ENCODE measurements at regions not wholly inside any gene's neighbourhood (a gene's known extent, or its start where the extent isn't known, plus 50 kb on each side); places are given as distances from the start of the nearest gene placed in this dataset.

- H3K4me2 ChIP-seq (ENCODE audit: low read depth, low read length): no peak overlapping the region
Measured at GRCh38 chr1:219798283-219799030, 129.9 kb downstream of the SLC30A10 start.

GRCh38 chr1:219797683-219798082 lies 130.7 kb downstream of the SLC30A10 start:
- H3K36me3 ChIP-seq (replicated peaks; ENCODE audit: insufficient read depth, low read length): no peaks in the 10 kb centered on the region
- H3K4me2 ChIP-seq (ENCODE audit: low read depth, low read length): no peak overlapping the region
- DNase-seq: no peak
- no peaks in the 10 kb centered on the region for H3K9me3 ChIP-seq (replicated peaks; ENCODE audit: insufficient read depth, low read length)
- H3F3A ChIP-seq (ENCODE audit: insufficient read depth, low read length): no peaks in the 10 kb centered on the region
- no peak for TF ChIP-seq EZH2phosphoT487 (IDR thresholded peaks at IDR 0.05; ENCODE audit: low read length)
- TF ChIP-seq EZH2 (optimal IDR thresholded peaks at IDR 0.05; ENCODE audit: low read depth, low read length): no peak
- no peak for TF ChIP-seq CTCF (IDR thresholded peaks at IDR 0.05; ENCODE audit: low read length)
- no peak overlapping the region for H3K4me3 ChIP-seq (ENCODE audit: low read length)
- no peaks in the 10 kb centered on the region for H3K79me2 ChIP-seq (ENCODE audit: low read length)
- H3K9ac ChIP-seq (ENCODE audit: low read length): no peak overlapping the region
- no peaks in the 10 kb centered on the region for H4K20me1 ChIP-seq (ENCODE audit: insufficient read depth, low read length)
- H3K9me2 ChIP-seq (replicated peaks; ENCODE audit: insufficient read depth, low read length): no peaks in the 10 kb centered on the region
- no peaks in the 10 kb centered on the region for H3K27me3 ChIP-seq (replicated peaks; ENCODE audit: insufficient read depth, low read length)
- H2AFZ ChIP-seq (ENCODE audit: low read length): no peak overlapping the region
- no peaks in the 10 kb centered on the region for H3K4me1 ChIP-seq (ENCODE audit: low read length)
- no peak overlapping the region for H3K27ac ChIP-seq (ENCODE audit: low read length)

More at GRCh38 chr1:219798283-219799030, 129.9 kb downstream of the SLC30A10 start:
- H3K4me1 ChIP-seq (ENCODE audit: low read length): no peaks in the 10 kb centered on the region
- no peaks in the 10 kb centered on the region for H3K79me2 ChIP-seq (ENCODE audit: low read length)
- no peaks in the 10 kb centered on the region for H3K9me3 ChIP-seq (replicated peaks; ENCODE audit: insufficient read depth, low read length)
- no peak overlapping the region for H2AFZ ChIP-seq (ENCODE audit: low read length)
- H3F3A ChIP-seq (ENCODE audit: insufficient read depth, low read length): no peaks in the 10 kb centered on the region
- H3K27me3 ChIP-seq (replicated peaks; ENCODE audit: insufficient read depth, low read length): no peaks in the 10 kb centered on the region
- no peak overlapping the region for H3K27ac ChIP-seq (ENCODE audit: low read length)
- no peaks in the 10 kb centered on the region for H3K9me2 ChIP-seq (replicated peaks; ENCODE audit: insufficient read depth, low read length)
- H3K9ac ChIP-seq (ENCODE audit: low read length): no peak overlapping the region
- H4K20me1 ChIP-seq (ENCODE audit: insufficient read depth, low read length): no peaks in the 10 kb centered on the region
- TF ChIP-seq CTCF (IDR thresholded peaks at IDR 0.05; ENCODE audit: low read length): no peak
- TF ChIP-seq EZH2 (optimal IDR thresholded peaks at IDR 0.05; ENCODE audit: low read depth, low read length): no peak
- TF ChIP-seq EZH2phosphoT487 (IDR thresholded peaks at IDR 0.05; ENCODE audit: low read length): no peak
- no peak overlapping the region for H3K4me3 ChIP-seq (ENCODE audit: low read length)
- DNase-seq: no peak
- no peaks in the 10 kb centered on the region for H3K36me3 ChIP-seq (replicated peaks; ENCODE audit: insufficient read depth, low read length)

GRCh38 chr1:219797009-219797408 lies 131.3 kb downstream of the SLC30A10 start:
- H3K27me3 ChIP-seq (replicated peaks; ENCODE audit: insufficient read depth, low read length): no peaks in the 10 kb centered on the region
- H3K4me1 ChIP-seq (ENCODE audit: low read length): no peaks in the 10 kb centered on the region
- TF ChIP-seq CTCF (IDR thresholded peaks at IDR 0.05; ENCODE audit: low read length) (no peak), EZH2 (optimal IDR thresholded peaks at IDR 0.05; ENCODE audit: low read depth, low read length) (no peak), EZH2phosphoT487 (IDR thresholded peaks at IDR 0.05; ENCODE audit: low read length) (no peak)
- no peak overlapping the region for H3K4me3 ChIP-seq (ENCODE audit: low read length)
- no peaks in the 10 kb centered on the region for H3K79me2 ChIP-seq (ENCODE audit: low read length)
- H3K36me3 ChIP-seq (replicated peaks; ENCODE audit: insufficient read depth, low read length): no peaks in the 10 kb centered on the region
- H3F3A ChIP-seq (ENCODE audit: insufficient read depth, low read length): no peaks in the 10 kb centered on the region
- H3K9me2 ChIP-seq (replicated peaks; ENCODE audit: insufficient read depth, low read length): no peaks in the 10 kb centered on the region
- no peak overlapping the region for H3K4me2 ChIP-seq (ENCODE audit: low read depth, low read length)
- H2AFZ ChIP-seq (ENCODE audit: low read length): no peak overlapping the region
- H4K20me1 ChIP-seq (ENCODE audit: insufficient read depth, low read length): no peaks in the 10 kb centered on the region
- DNase-seq: no peak
- no peak overlapping the region for H3K27ac ChIP-seq (ENCODE audit: low read length)
- H3K9ac ChIP-seq (ENCODE audit: low read length): no peak overlapping the region
- H3K9me3 ChIP-seq (replicated peaks; ENCODE audit: insufficient read depth, low read length): no peaks in the 10 kb centered on the region

All from MM.1S (cell line).